IPS-18a (cell line): ENCODE measurements at regions not wholly inside any gene's neighbourhood (a gene's known extent, or its start where the extent isn't known, plus 50 kb on each side); places are given as distances from the start of the nearest gene placed in this dataset.

ENCODE experiments used
- H3K27ac ChIP-seq: one replicate; pipeline ENCODE4 v1.5.1; 2013; ENCODE audit warnings: low read length
- H3K27me3 ChIP-seq: one replicate; pipeline ENCODE4 v1.6.1; 2013; ENCODE audit warnings: mild to moderate bottlenecking, low read length; ENCODE audit not compliant: control insufficient read depth, insufficient read depth
- H3K36me3 ChIP-seq: one replicate; pipeline ENCODE4 v1.6.1; 2013; ENCODE audit warnings: low read depth, low read length; ENCODE audit not compliant: control insufficient read depth
- H3K4me1 ChIP-seq: one replicate; pipeline ENCODE4 v1.6.1; 2013; ENCODE audit warnings: low read depth, low read length; ENCODE audit not compliant: control insufficient read depth
- H3K4me3 ChIP-seq: one replicate; pipeline ENCODE4 v1.5.1; 2013; ENCODE audit warnings: low read length
- H3K9ac ChIP-seq: one replicate; pipeline ENCODE4 v1.6.1; 2013; ENCODE audit warnings: mild to moderate bottlenecking, low read length, moderate library complexity
- H3K9me3 ChIP-seq: one replicate; pipeline ENCODE4 v1.6.1; 2013; ENCODE audit warnings: low read depth, low read length; ENCODE audit not compliant: control insufficient read depth

DNA sequence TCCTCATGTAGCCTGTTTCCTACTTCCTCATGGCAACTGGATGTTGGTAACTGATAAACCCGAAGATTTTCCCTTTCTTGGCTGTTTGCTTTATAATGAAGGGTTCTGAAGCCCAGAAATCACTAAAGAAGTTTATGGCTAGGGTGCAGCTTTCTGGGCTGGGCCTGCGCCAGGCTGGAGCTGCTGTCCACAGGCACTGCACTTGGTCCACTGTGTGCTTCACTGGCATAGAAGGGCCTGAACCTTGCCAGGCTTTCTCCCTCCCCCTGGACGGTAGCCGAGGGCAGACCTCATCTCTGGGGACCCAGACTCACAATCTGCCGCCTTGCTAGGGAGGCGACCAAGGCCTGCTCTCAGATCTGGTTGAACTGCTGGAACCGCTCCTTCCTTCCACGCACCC, 133.3 kb upstream of the SPRED2 start:
- Histone ChIP-seq H3K4me3 (no peak overlapping the region), H3K4me1 (peaks cover 11% of the 10 kb centered on the region), H3K36me3 (no peaks in the 10 kb centered on the region), H3K9me3 (no peaks in the 10 kb centered on the region), H3K27ac (no peak overlapping the region), H3K27me3 (peaks cover 31% of the 10 kb centered on the region), H3K9ac (no peak overlapping the region)

DNA sequence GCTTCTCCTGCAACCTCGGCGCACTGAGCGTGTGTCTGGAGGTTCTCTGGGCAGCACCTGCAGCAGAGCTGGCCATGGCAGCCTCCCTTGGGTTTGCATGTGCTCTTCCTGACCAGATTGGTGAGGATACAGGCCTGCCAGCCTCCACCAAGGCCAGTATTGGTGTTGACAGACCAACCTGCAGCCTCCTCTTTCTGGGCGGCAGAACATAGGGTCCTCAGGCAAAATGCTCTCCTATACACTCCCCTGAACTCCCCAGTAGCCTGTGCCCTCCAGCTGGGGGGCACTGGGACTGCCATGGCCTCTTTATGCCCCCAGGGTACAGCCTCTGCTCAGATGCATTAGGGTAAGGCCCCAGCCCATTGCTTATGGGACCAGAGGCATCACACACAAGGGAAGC, 131.9 kb upstream of the SPRED2 start:
- Histone ChIP-seq H3K4me3 (no peak overlapping the region), H3K27me3 (peaks cover 33% of the 10 kb centered on the region), H3K36me3 (no peaks in the 10 kb centered on the region), H3K4me1 (peaks cover 13% of the 10 kb centered on the region), H3K9ac (no peak overlapping the region), H3K27ac (no peak overlapping the region), H3K9me3 (no peaks in the 10 kb centered on the region)

- Histone ChIP-seq H3K36me3 (no peaks in the 10 kb centered on the region), H3K4me1 (peaks cover 26% of the 10 kb centered on the region), H3K27ac (no peak overlapping the region), H3K4me3 (no peak overlapping the region), H3K9ac (no peak overlapping the region), H3K9me3 (no peaks in the 10 kb centered on the region), H3K27me3 (peaks cover 34% of the 10 kb centered on the region)
Observed at GRCh38 chr2:65562890-65563289, 130.5 kb upstream of the SPRED2 start.

DNA sequence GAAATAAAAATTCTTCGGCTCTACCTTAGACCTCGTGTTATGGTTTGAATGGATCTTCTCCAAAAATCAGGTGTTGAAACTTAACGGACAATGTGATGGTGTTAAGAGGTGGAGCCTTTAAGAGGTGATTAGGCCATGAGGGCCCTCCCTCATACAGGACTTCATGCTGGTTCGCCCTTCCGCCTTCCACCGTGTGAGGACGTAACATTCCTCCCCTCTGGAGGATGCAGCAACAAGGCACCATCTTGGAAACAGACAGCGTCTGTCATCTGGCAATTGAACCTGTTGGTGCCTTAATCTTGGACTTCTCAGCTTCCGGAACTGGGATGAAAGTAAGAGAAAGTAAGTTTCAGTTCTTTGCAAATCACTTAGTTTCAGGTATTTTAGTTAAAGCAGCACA, 126.3 kb upstream of the SPRED2 start:
- Histone ChIP-seq H3K27me3 (peaks cover 23% of the 10 kb centered on the region), H3K4me1 (peaks cover 21% of the 10 kb centered on the region), H3K27ac (no peak overlapping the region), H3K4me3 (peak overlapping the region; percentile 42), H3K36me3 (no peaks in the 10 kb centered on the region), H3K9me3 (no peaks in the 10 kb centered on the region), H3K9ac (no peak overlapping the region)

DNA sequence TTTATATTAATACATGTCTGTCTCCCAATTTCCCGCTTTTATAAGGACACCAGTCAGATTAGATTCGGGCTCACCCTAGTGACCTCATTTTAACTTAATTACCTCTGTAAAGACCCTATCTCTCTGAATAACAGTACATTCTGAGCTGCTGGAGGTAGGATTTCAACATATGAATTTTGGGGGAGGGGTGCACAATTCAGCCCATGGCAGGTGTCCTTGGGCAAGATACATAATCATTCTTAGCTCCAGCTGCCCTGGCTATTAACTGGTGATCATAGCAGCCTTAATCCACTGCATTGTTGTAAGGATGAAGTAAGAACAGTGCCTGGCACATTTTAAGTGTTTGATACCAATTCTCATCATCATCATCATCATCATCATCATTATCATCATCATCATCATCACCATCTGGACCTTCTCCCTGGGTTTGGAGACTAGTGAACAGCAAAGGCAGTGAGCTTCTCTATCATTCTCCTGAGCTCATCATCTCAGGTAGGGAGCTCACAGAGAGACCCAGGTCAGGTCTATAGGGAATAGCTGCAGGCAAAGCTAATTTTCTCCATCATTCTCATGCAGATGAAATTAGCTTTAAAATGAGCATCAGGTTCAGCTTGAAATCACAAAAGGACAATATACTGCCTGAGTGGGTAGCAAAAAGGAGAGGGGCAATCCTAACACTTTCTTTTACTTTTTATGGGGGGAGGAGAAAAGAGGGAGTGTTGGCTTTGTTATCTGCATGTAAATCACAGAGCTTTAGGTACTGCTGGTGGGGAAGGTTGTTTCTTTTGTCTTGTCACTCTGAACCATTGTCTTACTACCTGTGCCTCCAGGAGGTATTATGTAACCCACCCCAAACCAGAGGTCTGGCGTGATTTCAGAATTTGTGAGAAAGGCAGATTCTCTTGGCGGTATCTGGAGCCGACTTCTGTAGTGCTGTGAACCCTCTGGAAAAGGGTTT, 125.5 kb upstream of the SPRED2 start:
- H3K27ac ChIP-seq: no peak overlapping the region
- H3K9ac ChIP-seq: no peak overlapping the region
- H3K27me3 ChIP-seq: peaks cover 23% of the 10 kb centered on the region
- H3K36me3 ChIP-seq: no peaks in the 10 kb centered on the region
- H3K4me3 ChIP-seq: peak overlapping the region; percentile 42
- H3K9me3 ChIP-seq: no peaks in the 10 kb centered on the region
- peaks cover 21% of the 10 kb centered on the region for H3K4me1 ChIP-seq

DNA sequence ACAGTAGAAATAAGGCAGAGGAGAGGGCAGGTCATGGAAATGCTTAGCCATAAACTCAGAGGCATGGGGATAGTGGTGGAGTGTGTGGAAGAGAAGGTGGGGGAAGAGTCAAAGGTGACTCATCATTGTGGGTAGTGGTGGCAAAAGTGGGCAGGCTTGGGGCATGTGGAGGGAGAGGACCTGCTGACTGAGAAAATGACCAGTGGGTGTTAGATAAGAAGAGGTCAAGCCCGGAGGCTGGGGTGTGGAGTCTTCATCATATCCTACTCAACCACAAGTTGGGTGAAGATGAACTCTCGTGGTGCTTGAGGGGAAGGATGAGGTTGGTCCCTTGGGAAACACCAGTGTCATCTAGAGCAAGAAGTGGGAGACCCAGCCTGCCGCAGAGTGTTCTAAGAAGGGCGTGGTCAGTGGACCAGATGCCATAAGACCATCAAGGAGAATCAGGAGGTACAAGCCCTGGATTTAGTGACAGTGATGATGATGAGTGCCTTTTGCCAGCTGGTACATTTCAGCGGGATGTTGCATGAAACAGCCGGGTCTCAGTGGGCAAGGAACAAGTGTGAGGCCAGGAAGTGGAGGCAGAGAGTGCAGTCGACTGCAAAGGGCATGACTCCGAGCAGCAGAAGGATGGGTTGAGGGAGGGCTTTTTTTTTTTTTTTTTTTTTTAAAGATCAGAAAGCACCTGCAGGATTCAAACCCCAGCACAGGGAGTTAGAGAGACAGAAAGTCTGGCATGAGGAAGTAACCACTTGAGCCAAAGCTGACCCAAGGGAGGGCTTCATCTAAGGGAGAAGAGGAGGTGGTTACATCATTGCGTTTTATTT, 122.6 kb upstream of the SPRED2 start:
- peaks cover 23% of the 10 kb centered on the region for H3K27me3 ChIP-seq
- H3K4me1 ChIP-seq: peaks cover 21% of the 10 kb centered on the region
- no peaks in the 10 kb centered on the region for H3K9me3 ChIP-seq
- no peak overlapping the region for H3K27ac ChIP-seq
- no peak overlapping the region for H3K9ac ChIP-seq
- H3K36me3 ChIP-seq: no peaks in the 10 kb centered on the region
- H3K4me3 ChIP-seq: no peak overlapping the region

DNA sequence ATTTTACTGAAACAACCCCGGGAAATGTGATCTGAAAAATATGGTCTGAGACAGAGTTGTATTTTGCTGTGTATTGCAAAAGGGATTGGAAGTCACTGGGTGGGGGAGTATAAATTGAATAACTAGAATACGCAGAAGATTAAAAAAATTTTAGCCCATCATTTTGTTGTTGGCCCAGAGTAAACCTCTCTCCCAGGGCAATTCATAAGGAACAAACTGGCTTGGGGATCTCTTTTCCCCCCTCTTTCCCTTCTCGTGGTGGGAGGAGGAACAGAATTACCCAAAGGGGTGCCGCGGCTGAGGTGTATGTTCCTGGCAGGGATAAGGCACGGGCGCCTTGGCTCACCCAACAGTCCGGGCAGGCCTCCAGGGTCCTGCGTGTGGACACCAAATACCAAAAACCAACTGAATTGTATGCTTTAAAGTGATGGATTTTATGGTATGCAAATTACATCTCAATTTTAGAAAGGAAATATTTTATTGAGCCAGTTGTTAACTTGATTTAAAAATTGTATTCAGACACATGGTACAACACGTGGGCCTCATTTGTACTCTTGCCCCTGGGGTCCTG, 121.2 kb upstream of the SPRED2 start:
- H3K36me3 ChIP-seq: no peaks in the 10 kb centered on the region
- H3K4me3 ChIP-seq: no peak overlapping the region
- H3K27me3 ChIP-seq: peaks cover 20% of the 10 kb centered on the region
- no peaks in the 10 kb centered on the region for H3K9me3 ChIP-seq
- H3K4me1 ChIP-seq: peaks cover 12% of the 10 kb centered on the region
- no peak overlapping the region for H3K9ac ChIP-seq
- no peak overlapping the region for H3K27ac ChIP-seq

DNA sequence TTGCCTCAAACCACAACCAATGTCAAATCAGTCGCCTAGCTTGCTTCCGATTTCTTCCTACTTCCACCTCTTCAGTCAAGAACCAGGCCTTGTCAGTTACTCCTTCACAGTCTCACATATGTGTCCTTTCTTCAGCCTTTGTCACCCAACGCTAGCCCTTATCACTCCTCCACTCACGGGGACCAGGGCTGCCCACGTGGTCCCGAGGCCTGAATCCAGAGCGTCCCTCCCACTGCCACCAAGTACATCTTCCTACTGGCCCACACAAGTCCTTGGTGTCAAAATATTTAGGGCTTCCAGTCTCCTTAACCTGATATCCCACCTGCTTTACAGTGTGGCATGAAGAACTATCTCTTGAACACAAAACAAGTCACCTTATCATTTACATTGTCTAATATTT, 119.1 kb upstream of the SPRED2 start:
- H3K36me3 ChIP-seq: no peaks in the 10 kb centered on the region
- no peak overlapping the region for H3K4me3 ChIP-seq
- no peak overlapping the region for H3K9ac ChIP-seq
- no peak overlapping the region for H3K27ac ChIP-seq
- no peaks in the 10 kb centered on the region for H3K4me1 ChIP-seq
- H3K9me3 ChIP-seq: no peaks in the 10 kb centered on the region
- H3K27me3 ChIP-seq: peaks cover 12% of the 10 kb centered on the region

DNA sequence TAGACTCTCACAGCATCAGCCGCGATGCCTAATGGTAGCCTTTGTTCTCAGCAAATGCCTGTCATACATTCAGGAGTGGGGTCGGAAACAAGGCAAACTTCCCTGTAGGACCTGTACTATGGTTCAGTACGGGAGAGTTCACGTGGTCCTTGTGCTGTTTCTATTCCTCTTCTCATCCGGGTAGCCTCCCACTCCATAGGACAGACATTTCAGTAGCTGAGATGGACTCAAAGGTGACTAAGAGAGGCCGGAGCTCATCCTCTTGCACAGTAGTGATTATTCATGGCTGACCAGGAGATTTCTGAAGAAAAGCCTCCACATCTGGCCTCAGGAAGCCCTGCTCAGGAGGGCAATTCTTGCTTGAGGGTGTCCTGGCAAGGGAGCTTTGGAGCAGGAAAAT, 117.8 kb upstream of the SPRED2 start:
- H3K4me1 ChIP-seq: no peaks in the 10 kb centered on the region
- H3K36me3 ChIP-seq: no peaks in the 10 kb centered on the region
- no peaks in the 10 kb centered on the region for H3K9me3 ChIP-seq
- peaks cover 7% of the 10 kb centered on the region for H3K27me3 ChIP-seq
- H3K27ac ChIP-seq: no peak overlapping the region
- no peak overlapping the region for H3K4me3 ChIP-seq
- no peak overlapping the region for H3K9ac ChIP-seq

GRCh38 chr2:65549631-65550030, 117.2 kb upstream of the SPRED2 start:
- no peaks in the 10 kb centered on the region for H3K4me1 ChIP-seq
- no peaks in the 10 kb centered on the region for H3K9me3 ChIP-seq
- H3K27ac ChIP-seq: no peak overlapping the region
- no peak overlapping the region for H3K9ac ChIP-seq
- peaks cover 1% of the 10 kb centered on the region for H3K27me3 ChIP-seq
- no peak overlapping the region for H3K4me3 ChIP-seq
- H3K36me3 ChIP-seq: no peaks in the 10 kb centered on the region

GRCh38 chr2:65549257-65549627, 116.8 kb upstream of the SPRED2 start:
- no peaks in the 10 kb centered on the region for H3K36me3 ChIP-seq
- no peaks in the 10 kb centered on the region for H3K4me1 ChIP-seq
- H3K27me3 ChIP-seq: no peaks in the 10 kb centered on the region
- no peaks in the 10 kb centered on the region for H3K9me3 ChIP-seq
- no peak overlapping the region for H3K9ac ChIP-seq
- no peak overlapping the region for H3K4me3 ChIP-seq
- H3K27ac ChIP-seq: no peak overlapping the region
